Vagina (tissue), 2 donors: ENCODE measurements at regions not wholly inside any gene's neighbourhood (a gene's known extent, or its start where the extent isn't known, plus 50 kb on each side); places are given as distances from the start of the nearest gene placed in this dataset.

Experiments
- DNase-seq, 2 donors: peaks; one replicate each; pipeline ENCODE4 v3.0.0-alpha.2; 2017; ENCODE audit errors: extremely low spot score in 2 of 2
- H3K27ac ChIP-seq: fragments of 200-600 bp; sonication (generic); one replicate; pipeline ENCODE4 v1.5.1; 2019
- H3K27me3 ChIP-seq: fragments of 200-600 bp; sonication (generic); one replicate; pipeline ENCODE4 v1.5.1; 2019
- H3K36me3 ChIP-seq, 2 donors: fragments of 200-600 bp; sonication (generic); one replicate each; pipeline ENCODE4 v1.5.1; 2017 to 2019
- H3K4me1 ChIP-seq: fragments of 200-600 bp; sonication (generic); one replicate; pipeline ENCODE4 v1.5.1; 2019
- H3K4me3 ChIP-seq, 2 donors: fragments of 200-600 bp; sonication (generic); 1 replicate in 1 of 2; 2 replicates in 1 of 2; pipeline ENCODE4 v1.5.1; 2016 to 2019
- H3K9me3 ChIP-seq: fragments of 200-600 bp; sonication (generic); one replicate; pipeline ENCODE4 v1.5.1; 2019
- POLR2A ChIP-seq, 2 donors: fragments of 450-650 bp; IDR thresholded peaks; one replicate each; pipeline ENCODE4 v1.6.1; 2017; ENCODE audit warnings: antibody characterized with exemption in 2 of 2, mild to moderate bottlenecking in 2 of 2, moderate library complexity in 2 of 2
- POLR2AphosphoS5 ChIP-seq, 2 donors: sonication (generic); formaldehyde crosslinking; IDR thresholded peaks; one replicate each; pipeline ENCODE4 v1.9.0; 2017; ENCODE audit warnings: antibody characterized with exemption in 2 of 2, mild to moderate bottlenecking in 2 of 2, low read depth in 1 of 2; ENCODE audit not compliant: insufficient read depth in 1 of 2
- intact Hi-C: fragments of 100-400 bp; cut with DNase I; formaldehyde crosslinking; loops from one replicate; pipeline ENCODE4 v1.15.1; 2023
- TF ChIP-seq, protein P1 (sequence below), 3 experiments: fragments of 450-650 bp in 2 of 3; fragments of 200-600 bp in 1 of 3; sonication (generic) in 1 of 3; IDR thresholded peaks; one replicate each; pipeline ENCODE4 v1.5.1; 2017 to 2019; ENCODE audit warnings: antibody characterized with exemption in 3 of 3, mild to moderate bottlenecking in 2 of 3, moderate library complexity in 2 of 3

DNA sequence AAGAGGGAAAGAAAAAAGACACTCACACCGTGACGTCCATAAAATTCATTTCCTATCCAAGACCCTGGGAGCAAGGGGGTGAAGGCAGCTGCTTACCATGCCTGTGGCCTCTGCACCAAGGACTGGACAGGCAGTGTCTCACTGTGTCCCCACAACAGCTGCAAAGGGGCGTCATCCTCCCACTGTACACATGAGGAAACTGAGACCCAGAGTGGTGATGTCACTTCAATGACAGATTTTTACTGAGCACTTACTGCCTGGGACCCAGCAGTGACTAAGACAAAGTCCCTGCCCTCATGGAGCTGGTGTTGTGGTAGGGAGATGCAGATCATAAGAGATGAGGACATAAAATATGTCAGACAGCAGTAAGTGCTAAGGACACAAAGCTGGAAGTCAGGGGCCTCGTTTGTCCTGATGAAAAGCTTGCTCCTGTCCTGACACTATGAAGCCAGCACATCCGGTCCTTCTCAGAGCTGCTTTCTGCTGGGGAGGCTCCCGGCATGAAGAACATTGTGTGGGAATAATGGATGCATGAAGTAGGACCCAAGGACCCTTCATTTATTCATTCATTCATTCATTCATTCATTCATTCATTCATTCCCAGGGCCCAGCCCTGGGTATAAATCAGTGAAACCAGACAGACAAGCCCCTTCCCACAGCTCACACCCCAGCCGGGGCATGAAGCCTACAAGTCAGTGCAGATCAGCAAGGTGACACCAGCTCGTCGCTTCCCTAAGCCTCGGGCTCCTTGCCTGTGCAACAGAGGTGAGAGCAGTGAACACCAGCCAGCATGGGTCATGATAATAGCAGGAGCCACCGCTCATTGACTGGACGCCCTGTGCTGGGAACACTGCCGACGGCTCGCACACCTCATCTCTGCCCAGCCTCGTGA, 473.7 kb downstream of the MATN1 start:
- H3K36me3 ChIP-seq = no peaks in the 10 kb centered on the region
- H3K27ac ChIP-seq = no peak overlapping the region
- TF ChIP-seq, protein P1, sequence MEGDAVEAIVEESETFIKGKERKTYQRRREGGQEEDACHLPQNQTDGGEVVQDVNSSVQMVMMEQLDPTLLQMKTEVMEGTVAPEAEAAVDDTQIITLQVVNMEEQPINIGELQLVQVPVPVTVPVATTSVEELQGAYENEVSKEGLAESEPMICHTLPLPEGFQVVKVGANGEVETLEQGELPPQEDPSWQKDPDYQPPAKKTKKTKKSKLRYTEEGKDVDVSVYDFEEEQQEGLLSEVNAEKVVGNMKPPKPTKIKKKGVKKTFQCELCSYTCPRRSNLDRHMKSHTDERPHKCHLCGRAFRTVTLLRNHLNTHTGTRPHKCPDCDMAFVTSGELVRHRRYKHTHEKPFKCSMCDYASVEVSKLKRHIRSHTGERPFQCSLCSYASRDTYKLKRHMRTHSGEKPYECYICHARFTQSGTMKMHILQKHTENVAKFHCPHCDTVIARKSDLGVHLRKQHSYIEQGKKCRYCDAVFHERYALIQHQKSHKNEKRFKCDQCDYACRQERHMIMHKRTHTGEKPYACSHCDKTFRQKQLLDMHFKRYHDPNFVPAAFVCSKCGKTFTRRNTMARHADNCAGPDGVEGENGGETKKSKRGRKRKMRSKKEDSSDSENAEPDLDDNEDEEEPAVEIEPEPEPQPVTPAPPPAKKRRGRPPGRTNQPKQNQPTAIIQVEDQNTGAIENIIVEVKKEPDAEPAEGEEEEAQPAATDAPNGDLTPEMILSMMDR (IDR thresholded peaks at IDR 0.05) = no peak
- TF ChIP-seq POLR2A (IDR thresholded peaks at IDR 0.05) (no peak), POLR2AphosphoS5 (IDR thresholded peaks at IDR 0.05; ENCODE audit: insufficient read depth in 1 of 2, low read depth in 1 of 2) (no peak)
- intact Hi-C loops = no loop called here
- H3K9me3 ChIP-seq = no peaks in the 10 kb centered on the region
- no peak overlapping the region for H3K4me3 ChIP-seq
- DNase-seq = no peak
- H3K27me3 ChIP-seq = no peaks in the 10 kb centered on the region
- H3K4me1 ChIP-seq = no peaks in the 10 kb centered on the region

DNA sequence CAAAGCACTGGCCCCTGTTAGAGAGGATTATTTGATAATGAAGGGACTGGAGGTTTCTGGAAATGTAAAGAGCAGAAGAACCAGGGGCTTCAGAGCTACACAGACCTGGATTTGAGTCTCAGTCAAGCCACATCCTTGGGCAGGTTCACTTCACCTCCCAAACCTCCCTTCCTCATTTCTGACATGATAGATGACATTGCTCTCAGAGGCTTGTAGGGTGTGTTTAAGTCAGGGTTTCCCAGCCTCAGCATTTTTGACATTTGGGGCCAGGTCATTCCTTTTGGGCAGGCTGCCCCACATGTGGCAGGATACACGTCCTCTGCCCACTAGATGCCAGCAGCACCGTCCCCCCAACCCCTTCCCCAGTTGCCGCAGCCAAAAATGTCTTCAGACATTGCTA, 474.6 kb downstream of the MATN1 start:
- intact Hi-C loops = no loop called here

DNA sequence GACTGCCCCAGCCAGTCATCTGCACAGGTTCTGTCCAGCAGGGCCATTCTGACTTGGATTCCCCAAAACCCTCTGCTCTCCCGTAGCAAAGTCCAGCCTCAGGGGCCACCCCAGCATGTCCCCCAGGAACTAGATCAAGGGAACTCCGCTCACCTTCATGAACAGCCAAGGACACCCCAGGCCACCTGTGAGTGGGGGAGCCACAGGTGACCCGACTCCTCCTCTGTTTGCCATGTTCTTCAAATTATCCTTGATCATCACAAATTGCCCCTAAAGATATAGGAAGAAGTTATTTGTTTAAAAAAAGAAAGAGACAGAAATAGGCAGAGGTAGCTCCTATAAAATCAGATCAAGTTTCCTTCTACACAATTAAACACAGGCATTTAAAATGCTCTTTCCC, 475.0 kb downstream of the MATN1 start:
- H3K36me3 ChIP-seq = no peaks in the 10 kb centered on the region
- TF ChIP-seq POLR2A (IDR thresholded peaks at IDR 0.05) (no peak), POLR2AphosphoS5 (IDR thresholded peaks at IDR 0.05; ENCODE audit: insufficient read depth in 1 of 2, low read depth in 1 of 2) (no peak)
- TF ChIP-seq, protein P1 (IDR thresholded peaks at IDR 0.05) = no peak
- intact Hi-C loops = no loop called here

More for the DNA sequence above, 474.6 kb downstream of the MATN1 start:
- Histone ChIP-seq H3K9me3 (no peaks in the 10 kb centered on the region), H3K27me3 (no peaks in the 10 kb centered on the region), H3K27ac (no peak overlapping the region), H3K4me3 (no peak overlapping the region), H3K36me3 (no peaks in the 10 kb centered on the region), H3K4me1 (no peaks in the 10 kb centered on the region)
- DNase-seq = no peak
- no peak for TF ChIP-seq POLR2A (IDR thresholded peaks at IDR 0.05)
- no peak for TF ChIP-seq POLR2AphosphoS5 (IDR thresholded peaks at IDR 0.05; ENCODE audit: insufficient read depth in 1 of 2, low read depth in 1 of 2)
- TF ChIP-seq, protein P1 (IDR thresholded peaks at IDR 0.05) = no peak

DNA sequence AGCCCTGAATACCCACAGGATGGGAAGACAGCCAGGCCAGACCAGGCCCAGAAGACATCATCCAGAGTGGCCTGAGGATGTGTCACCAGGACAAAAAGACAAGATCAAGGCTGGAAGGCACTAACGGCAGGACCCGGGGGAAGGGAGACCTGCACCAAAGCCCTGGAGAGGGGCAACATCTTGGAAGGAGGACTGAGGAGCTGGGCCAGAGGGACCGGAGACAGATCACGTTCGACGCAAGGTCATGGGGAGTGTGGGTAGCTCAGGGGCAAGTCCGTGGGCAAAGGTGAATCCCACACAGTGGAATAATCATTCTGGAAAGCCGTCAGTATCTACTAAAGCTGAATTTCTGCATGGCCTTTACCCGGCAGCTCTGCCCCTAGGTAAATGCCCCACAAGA, 478.6 kb downstream of the MATN1 start:
- Histone ChIP-seq H3K4me1 (no peaks in the 10 kb centered on the region), H3K9me3 (no peaks in the 10 kb centered on the region), H3K27me3 (no peaks in the 10 kb centered on the region), H3K4me3 (no peak overlapping the region), H3K27ac (no peak overlapping the region), H3K36me3 (no peaks in the 10 kb centered on the region)
- TF ChIP-seq, protein P1 (IDR thresholded peaks at IDR 0.05) = no peak
- TF ChIP-seq POLR2AphosphoS5 (IDR thresholded peaks at IDR 0.05; ENCODE audit: insufficient read depth in 1 of 2, low read depth in 1 of 2) (no peak), POLR2A (IDR thresholded peaks at IDR 0.05) (no peak)
- intact Hi-C loops = no loop called here
- DNase-seq = no peak

More for the DNA sequence above, 475.0 kb downstream of the MATN1 start:
- Histone ChIP-seq H3K4me3 (no peak overlapping the region), H3K4me1 (no peaks in the 10 kb centered on the region), H3K27ac (no peak overlapping the region), H3K27me3 (no peaks in the 10 kb centered on the region), H3K9me3 (no peaks in the 10 kb centered on the region)
- no peak for DNase-seq
